Femur (tissue), 1 donor: ENCODE measurements at regions not wholly inside any gene's neighbourhood (a gene's known extent, or its start where the extent isn't known, plus 50 kb on each side); places are given as distances from the start of the nearest gene placed in this dataset.

Experiments used
- DNase-seq: peaks from one replicate; pipeline ENCODE4 v3.0.0-alpha.2; 2017

- no peak for DNase-seq
Measured at GRCh38 chr17:72024457-72024856, 96.4 kb upstream of the SOX9 start.

- DNase-seq = no peak
Measured at GRCh38 chr17:72025113-72025512, 95.7 kb upstream of the SOX9 start.

DNA sequence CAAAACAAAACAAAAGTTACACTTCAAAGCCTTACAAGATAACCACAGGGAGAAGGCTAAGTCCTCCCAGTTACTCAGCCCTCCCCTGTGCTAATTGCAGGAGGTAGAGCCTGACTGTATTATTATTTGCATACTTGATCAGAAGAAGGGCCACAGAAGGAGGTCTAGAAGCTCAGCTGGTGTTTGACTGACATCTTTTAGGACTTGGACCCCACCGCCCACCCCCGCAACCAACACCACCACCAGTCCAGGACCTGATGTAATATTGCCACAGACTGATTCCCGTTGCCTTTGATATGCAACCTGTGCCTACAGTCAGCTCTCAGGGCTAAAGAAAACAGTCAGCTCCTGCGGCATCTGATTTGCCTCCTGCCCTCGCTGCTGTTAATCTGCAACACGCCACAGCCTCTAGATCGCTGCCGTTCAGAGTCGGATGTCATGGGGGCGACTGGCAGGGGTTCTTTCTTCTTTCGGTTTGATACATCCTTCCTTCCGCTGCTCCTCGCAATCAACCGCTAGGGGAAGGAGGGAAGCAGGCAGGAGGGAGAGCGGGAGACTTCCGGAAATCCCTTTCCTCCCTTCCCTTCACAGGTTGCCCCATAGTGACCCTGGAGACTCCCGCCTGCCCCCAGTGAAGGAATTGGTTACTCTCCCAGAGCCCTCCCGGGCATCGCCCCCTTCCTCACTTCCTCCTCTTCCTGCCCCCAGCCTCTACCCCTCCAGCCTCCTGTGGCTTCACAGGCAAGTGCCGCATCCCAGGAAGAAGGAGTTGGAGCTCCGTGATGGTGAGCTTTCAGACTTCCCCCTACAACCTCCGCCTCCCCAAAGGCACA, 90.5 kb upstream of the SOX9 start:
- DNase-seq = peak; percentile 70

- DNase-seq = no peak
Measured at GRCh38 chr17:72031219-72031884, 89.5 kb upstream of the SOX9 start.

GRCh38 chr17:72033334-72033733, 87.5 kb upstream of the SOX9 start:
- DNase-seq = no peak

- DNase-seq = no peak
Measured at GRCh38 chr17:72034000-72034399, 86.8 kb upstream of the SOX9 start.

- DNase-seq = no peak
Measured at GRCh38 chr17:72038427-72038826, 82.4 kb upstream of the SOX9 start.

DNA sequence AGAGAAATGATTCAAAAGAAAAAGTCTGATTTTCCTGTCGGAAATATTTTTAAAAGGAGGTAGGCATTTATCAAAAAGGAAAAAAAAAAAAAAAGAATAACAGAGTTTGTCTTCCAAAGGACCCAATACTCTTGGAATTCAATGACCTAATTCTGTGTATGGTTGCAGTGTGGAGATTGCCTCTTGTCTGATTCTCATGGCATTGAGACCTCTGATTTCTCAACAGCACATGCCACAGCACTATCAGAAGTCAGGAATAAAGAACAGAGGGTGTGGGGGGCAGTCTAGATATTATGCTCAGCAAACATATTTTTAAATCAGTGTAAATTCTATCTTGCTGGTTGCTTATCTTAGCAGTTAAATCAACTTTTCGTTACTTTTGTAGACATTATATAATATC, 81.3 kb upstream of the SOX9 start:
- DNase-seq = no peak

- no peak for DNase-seq
Measured at GRCh38 chr17:72046178-72046577, 74.6 kb upstream of the SOX9 start.

GRCh38 chr17:72046643-72047612, 73.9 kb upstream of the SOX9 start:
- peak; percentile 53 for DNase-seq

DNA sequence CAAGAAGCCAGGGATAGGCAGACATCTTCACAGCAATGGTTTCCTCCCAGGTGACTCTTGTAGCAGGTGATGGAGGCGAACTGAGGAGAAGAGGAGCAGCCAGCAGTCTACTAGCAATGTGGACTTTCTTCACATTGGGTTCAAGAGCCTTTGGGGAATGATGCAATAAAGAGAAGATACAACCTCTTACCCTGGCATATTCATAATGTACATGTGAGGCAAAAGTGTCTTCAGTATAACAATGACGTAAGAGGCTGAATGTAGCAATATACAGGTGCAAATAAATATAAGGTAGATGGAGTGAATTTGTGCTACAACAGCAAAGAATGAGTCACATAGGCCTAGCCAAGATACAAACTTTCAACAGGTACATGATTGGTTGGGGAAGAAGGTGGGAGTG, 70.9 kb upstream of the SOX9 start:
- no peak for DNase-seq

DNA sequence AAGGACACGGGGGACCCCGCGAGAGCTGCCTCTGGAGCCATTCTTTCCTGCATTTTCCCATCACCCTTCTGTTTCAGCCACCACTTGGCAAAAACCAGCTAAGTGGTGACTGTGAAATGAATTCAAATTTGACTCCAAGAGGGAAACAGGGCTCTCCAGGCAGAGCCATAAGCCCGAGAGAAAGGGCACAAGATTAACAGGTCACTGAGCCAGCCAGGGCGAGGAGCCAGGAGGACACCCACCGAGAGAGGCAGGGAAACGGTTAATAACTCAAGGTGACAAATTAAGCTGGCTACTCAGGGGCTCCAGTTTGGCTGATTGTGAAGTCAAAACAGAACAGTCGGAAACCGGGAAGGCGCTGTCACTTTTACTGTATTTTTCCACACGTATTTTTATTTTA, 67.8 kb upstream of the SOX9 start:
- peak; percentile 49 for DNase-seq

DNA sequence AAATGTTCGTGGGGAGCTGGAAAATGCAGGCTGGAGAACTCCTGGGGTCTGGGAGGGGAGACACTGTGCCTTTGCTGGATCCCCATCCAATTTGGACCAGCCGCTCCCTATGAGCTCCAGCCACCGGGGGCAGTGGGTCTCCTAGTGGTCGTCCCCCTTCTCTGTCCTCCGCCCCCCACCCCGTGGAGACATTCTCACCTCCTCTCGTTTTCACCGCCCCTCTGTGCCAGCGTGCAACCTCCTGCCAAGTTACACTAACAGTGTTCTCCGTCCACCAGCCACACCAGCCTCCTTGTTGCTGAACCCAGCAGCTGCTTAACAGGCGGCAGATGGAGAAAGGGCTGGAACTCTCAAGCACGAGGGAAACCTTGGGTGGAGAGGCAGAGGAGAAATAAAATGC, 67.4 kb upstream of the SOX9 start:
- DNase-seq = peak; percentile 52

- no peak for DNase-seq
Measured at GRCh38 chr17:72056155-72056554, 64.7 kb upstream of the SOX9 start.

DNA sequence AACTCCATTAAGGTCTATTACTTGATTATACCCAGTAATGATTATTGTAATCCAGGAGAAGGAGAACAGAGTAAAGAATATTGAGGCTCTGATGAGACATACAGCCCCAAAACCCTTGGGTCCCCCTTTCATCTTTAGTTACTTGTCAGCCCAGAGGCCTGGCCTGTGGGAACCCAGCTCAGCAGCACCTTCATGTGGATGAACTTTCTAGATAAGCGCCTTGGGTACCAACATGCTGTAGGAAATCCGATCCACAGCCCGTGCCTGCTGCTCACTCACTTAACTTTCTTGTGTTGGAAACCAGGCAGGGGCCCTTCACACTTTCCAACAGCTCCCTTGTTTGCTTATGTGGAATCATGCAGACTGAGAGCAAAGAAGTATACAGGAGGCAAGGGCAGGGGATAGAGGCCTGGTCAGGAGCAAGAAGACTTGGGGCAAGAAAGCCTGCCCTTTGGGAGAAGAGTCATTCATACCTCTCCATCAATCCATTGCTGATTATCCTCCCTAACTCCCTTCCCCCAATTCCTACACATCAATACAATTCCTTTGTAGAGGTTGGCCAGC, 64.0 kb upstream of the SOX9 start:
- DNase-seq = no peak

GRCh38 chr17:72060084-72060483, 60.7 kb upstream of the SOX9 start:
- DNase-seq = no peak

DNA sequence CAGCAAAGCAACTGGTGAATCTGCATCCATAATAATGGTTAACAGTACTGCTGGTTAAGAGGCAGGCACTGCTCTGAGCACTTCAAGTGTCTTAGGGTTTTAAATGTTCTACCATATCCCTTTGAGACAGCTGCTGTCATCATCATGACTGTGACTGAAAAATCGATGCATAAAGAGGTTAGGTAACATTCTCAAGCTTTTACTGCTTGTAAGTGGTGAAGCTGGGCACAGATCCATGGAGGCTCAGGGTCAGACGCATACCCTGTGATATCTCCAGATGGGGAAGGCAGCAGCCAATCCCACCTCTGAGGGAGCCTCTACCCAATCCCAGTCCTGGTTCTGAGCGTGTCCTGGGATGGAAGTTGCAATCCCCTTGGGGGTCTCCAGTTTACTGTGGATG, 57.6 kb upstream of the SOX9 start:
- no peak for DNase-seq

GRCh38 chr17:72063756-72064450, 56.9 kb upstream of the SOX9 start:
- DNase-seq = no peak

DNA sequence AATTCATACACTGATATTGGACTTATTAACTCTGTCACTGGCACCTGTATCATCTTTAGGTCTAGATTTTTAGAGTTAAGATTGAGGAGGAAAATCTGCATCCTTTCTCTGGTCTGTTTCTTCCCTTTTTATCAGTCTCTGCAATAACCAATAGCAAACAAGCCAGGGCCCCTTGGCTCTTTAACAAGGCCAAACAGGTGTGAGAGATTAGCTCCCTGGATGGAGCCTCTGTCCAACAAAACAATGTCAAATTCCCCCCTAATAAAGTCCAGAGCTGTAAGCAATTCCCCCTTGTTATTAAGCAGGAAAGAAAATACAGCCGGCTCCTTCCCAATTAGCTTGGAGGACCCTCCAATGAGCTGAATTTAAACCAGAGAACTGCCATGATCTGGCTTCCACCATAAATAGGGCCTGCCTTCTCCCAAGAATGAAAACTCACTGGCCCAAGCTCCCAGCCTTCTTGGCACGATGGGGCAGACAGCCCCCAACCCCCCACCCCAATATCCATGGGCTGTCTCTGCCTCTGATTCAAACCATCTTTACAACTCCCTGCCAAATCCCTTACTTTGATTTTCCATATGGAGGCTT, 56.1 kb upstream of the SOX9 start:
- peak; percentile 31 for DNase-seq

DNA sequence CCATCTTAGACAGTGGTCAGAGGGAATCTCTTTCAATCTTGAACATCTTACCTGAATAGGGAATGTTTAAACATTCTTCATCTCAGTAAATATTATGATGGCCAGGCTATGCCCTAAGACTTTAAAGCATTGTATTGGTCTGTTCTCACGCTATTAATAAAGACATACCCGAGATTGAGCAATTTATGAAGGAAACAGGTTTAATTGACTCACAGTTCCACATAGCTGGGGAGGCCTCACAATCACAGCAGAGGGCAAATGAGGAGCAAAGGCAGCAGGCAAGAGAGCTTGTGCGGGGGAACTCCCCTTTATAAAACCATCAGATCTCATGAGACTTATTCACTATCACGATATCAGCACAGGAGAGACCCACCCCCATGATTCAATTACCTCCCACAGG, 55.3 kb upstream of the SOX9 start:
- no peak for DNase-seq

- no peak for DNase-seq
Measured at GRCh38 chr17:72068643-72069042, 52.2 kb upstream of the SOX9 start.
